ENCODE measurements at regions not wholly inside any gene's neighbourhood (a gene's known extent, or its start where the extent isn't known, plus 50 kb on each side); places are given as distances from the start of the nearest gene placed in this dataset.

DNA sequence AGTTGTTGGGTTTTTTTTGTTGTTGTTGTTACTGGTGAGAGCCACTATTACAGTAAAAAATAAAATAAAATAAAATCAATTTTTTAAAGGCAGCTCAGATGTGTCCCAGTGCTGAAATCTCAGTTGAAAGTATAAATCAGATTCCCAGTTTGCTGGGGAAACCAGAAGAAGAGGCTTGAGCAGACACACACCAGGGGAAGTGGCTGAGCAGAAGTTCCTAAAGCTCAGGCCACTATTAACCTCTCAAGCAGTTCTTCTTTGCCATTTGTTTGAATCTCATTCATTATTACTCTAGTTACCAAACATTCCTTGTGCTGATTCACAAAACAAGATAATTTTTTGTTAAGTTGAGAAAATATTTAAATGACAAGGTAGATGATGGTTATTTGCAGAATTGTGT lies 70.9 kb upstream of the ZSWIM6 start:
- TF ChIP-seq POLR2AphosphoS5 (IDR thresholded peaks at IDR 0.05): no peak
- TF ChIP-seq, protein P1, sequence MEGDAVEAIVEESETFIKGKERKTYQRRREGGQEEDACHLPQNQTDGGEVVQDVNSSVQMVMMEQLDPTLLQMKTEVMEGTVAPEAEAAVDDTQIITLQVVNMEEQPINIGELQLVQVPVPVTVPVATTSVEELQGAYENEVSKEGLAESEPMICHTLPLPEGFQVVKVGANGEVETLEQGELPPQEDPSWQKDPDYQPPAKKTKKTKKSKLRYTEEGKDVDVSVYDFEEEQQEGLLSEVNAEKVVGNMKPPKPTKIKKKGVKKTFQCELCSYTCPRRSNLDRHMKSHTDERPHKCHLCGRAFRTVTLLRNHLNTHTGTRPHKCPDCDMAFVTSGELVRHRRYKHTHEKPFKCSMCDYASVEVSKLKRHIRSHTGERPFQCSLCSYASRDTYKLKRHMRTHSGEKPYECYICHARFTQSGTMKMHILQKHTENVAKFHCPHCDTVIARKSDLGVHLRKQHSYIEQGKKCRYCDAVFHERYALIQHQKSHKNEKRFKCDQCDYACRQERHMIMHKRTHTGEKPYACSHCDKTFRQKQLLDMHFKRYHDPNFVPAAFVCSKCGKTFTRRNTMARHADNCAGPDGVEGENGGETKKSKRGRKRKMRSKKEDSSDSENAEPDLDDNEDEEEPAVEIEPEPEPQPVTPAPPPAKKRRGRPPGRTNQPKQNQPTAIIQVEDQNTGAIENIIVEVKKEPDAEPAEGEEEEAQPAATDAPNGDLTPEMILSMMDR (IDR thresholded peaks at IDR 0.05): no peak
